ENCODE measurements at regions not wholly inside any gene's neighbourhood (a gene's known extent, or its start where the extent isn't known, plus 50 kb on each side); places are given as distances from the start of the nearest gene placed in this dataset.

- TF ChIP-seq CTCF (IDR thresholded peaks at IDR 0.05; ENCODE audit: extremely low read depth, low read depth, low read length): no peak
- Histone ChIP-seq H4K20me1 (ENCODE audit: insufficient read depth, low read length) (no peaks in the 10 kb centered on the region), H3K9me3 (ENCODE audit: low read depth, low read length) (no peaks in the 10 kb centered on the region), H3K4me3 (ENCODE audit: insufficient read depth, low read length) (no peak overlapping the region), H3K27me3 (ENCODE audit: insufficient read depth, low read length) (no peaks in the 10 kb centered on the region), H3K4me1 (ENCODE audit: insufficient read depth, low read length) (no peaks in the 10 kb centered on the region), H3K36me3 (ENCODE audit: insufficient read depth, low read length) (no peaks in the 10 kb centered on the region), H3K27ac (ENCODE audit: low read depth, low read length) (no peak overlapping the region), H3K79me2 (ENCODE audit: insufficient read depth, low read length) (no peaks in the 10 kb centered on the region), H3K4me2 (ENCODE audit: insufficient read depth, low read length) (no peak overlapping the region), H2AFZ (ENCODE audit: low read length) (no peak overlapping the region)
- DNase-seq (ENCODE audit: insufficient read length, low spot score, missing footprints): no peak
Observed at GRCh38 chr15:39040861-39041260, 476.2 kb upstream of the RASGRP1 start.

- TF ChIP-seq CTCF (IDR thresholded peaks at IDR 0.05; ENCODE audit: extremely low read depth, low read depth, low read length): no peak
- no peak for DNase-seq (ENCODE audit: insufficient read length, low spot score, missing footprints)
Observed at GRCh38 chr15:39041979-39042495, 477.4 kb upstream of the RASGRP1 start.

GRCh38 chr15:39051626-39052322, 487.2 kb upstream of the RASGRP1 start:
- no peak for DNase-seq (ENCODE audit: insufficient read length, low spot score, missing footprints)
- no peak for TF ChIP-seq CTCF (IDR thresholded peaks at IDR 0.05; ENCODE audit: extremely low read depth, low read depth, low read length)
- Histone ChIP-seq H4K20me1 (ENCODE audit: insufficient read depth, low read length) (no peaks in the 10 kb centered on the region), H3K36me3 (ENCODE audit: insufficient read depth, low read length) (no peaks in the 10 kb centered on the region), H2AFZ (ENCODE audit: low read length) (no peak overlapping the region), H3K4me3 (ENCODE audit: insufficient read depth, low read length) (no peak overlapping the region), H3K27ac (ENCODE audit: low read depth, low read length) (no peak overlapping the region), H3K4me1 (ENCODE audit: insufficient read depth, low read length) (no peaks in the 10 kb centered on the region), H3K27me3 (ENCODE audit: insufficient read depth, low read length) (no peaks in the 10 kb centered on the region), H3K4me2 (ENCODE audit: insufficient read depth, low read length) (no peak overlapping the region), H3K79me2 (ENCODE audit: insufficient read depth, low read length) (no peaks in the 10 kb centered on the region), H3K9me3 (ENCODE audit: low read depth, low read length) (no peaks in the 10 kb centered on the region)

More at GRCh38 chr15:39041979-39042495, 477.4 kb upstream of the RASGRP1 start:
- H3K27ac ChIP-seq (ENCODE audit: low read depth, low read length): no peak overlapping the region
- no peak overlapping the region for H3K4me2 ChIP-seq (ENCODE audit: insufficient read depth, low read length)
- no peaks in the 10 kb centered on the region for H3K36me3 ChIP-seq (ENCODE audit: insufficient read depth, low read length)
- H3K9me3 ChIP-seq (ENCODE audit: low read depth, low read length): no peaks in the 10 kb centered on the region
- H2AFZ ChIP-seq (ENCODE audit: low read length): no peak overlapping the region
- no peaks in the 10 kb centered on the region for H4K20me1 ChIP-seq (ENCODE audit: insufficient read depth, low read length)
- no peak overlapping the region for H3K4me3 ChIP-seq (ENCODE audit: insufficient read depth, low read length)
- H3K27me3 ChIP-seq (ENCODE audit: insufficient read depth, low read length): no peaks in the 10 kb centered on the region
- H3K4me1 ChIP-seq (ENCODE audit: insufficient read depth, low read length): no peaks in the 10 kb centered on the region
- no peaks in the 10 kb centered on the region for H3K79me2 ChIP-seq (ENCODE audit: insufficient read depth, low read length)

GRCh38 chr15:39052323-39052705, 487.7 kb upstream of the RASGRP1 start:
- no peak for DNase-seq (ENCODE audit: insufficient read length, low spot score, missing footprints)
- Histone ChIP-seq H3K79me2 (ENCODE audit: insufficient read depth, low read length) (no peaks in the 10 kb centered on the region), H3K27me3 (ENCODE audit: insufficient read depth, low read length) (no peaks in the 10 kb centered on the region), H3K4me2 (ENCODE audit: insufficient read depth, low read length) (no peak overlapping the region), H3K4me1 (ENCODE audit: insufficient read depth, low read length) (no peaks in the 10 kb centered on the region), H4K20me1 (ENCODE audit: insufficient read depth, low read length) (no peaks in the 10 kb centered on the region), H2AFZ (ENCODE audit: low read length) (no peak overlapping the region), H3K4me3 (ENCODE audit: insufficient read depth, low read length) (no peak overlapping the region), H3K36me3 (ENCODE audit: insufficient read depth, low read length) (no peaks in the 10 kb centered on the region), H3K27ac (ENCODE audit: low read depth, low read length) (no peak overlapping the region), H3K9me3 (ENCODE audit: low read depth, low read length) (no peaks in the 10 kb centered on the region)
- TF ChIP-seq CTCF (IDR thresholded peaks at IDR 0.05; ENCODE audit: extremely low read depth, low read depth, low read length): no peak

All from osteoblast (primary cell).